ENCODE measurements at regions not wholly inside any gene's neighbourhood (a gene's known extent, or its start where the extent isn't known, plus 50 kb on each side); places are given as distances from the start of the nearest gene placed in this dataset.

DNA sequence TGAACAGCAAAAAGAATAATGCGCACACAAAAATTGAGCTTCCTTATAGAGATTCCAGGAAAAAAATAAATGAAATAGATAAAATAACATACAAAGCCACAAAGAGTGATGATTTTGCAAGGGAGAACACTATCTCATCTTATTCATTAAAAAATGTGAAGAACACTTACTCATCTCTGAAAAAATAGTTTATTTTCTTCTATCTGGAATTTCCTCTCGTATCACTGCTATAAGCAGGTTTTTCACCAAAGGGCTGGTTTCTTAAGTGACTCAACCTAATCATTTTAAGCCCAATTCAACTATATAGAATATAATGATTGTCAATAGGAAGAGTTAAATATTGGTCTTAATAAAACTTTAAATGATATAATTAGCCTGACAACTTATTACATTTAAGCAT lies 504.9 kb downstream of the NR2F1-AS1 start:
- Histone ChIP-seq H3K9ac (ENCODE audit: low read length) (no peak overlapping the region), H3K36me3 (ENCODE audit: control insufficient read depth in 1 of 2, insufficient read depth in 2 of 2, low read length in 2 of 2) (no peaks in the 10 kb centered on the region), H2BK5ac (ENCODE audit: low read depth, low read length, poor library complexity) (no peak overlapping the region), H2BK120ac (ENCODE audit: insufficient read depth, low read length, poor library complexity) (no peak overlapping the region), H4K8ac (ENCODE audit: low read depth, low read length) (no peak overlapping the region), H2AK5ac (ENCODE audit: low read length) (no peak overlapping the region), H3K79me1 (ENCODE audit: low read length) (no peaks in the 10 kb centered on the region), H3K27ac (ENCODE audit: low read depth, low read length) (no peak overlapping the region), H2BK12ac (ENCODE audit: low read length) (no peak overlapping the region), H3K14ac (ENCODE audit: low read length) (no peak overlapping the region), H3K23ac (ENCODE audit: low read length) (no peak overlapping the region), H3K4me2 (ENCODE audit: low read length) (no peak overlapping the region), H3K4ac (ENCODE audit: low read depth, low read length) (no peak overlapping the region), H4K12ac (ENCODE audit: low read depth, low read length) (no peak overlapping the region), H3K9me3 (ENCODE audit: insufficient read depth, low read depth, low read length) (no peaks in the 10 kb centered on the region), H4K91ac (ENCODE audit: low read depth, low read length) (no peak overlapping the region), H3K79me2 (ENCODE audit: control insufficient read depth, insufficient read depth, low read length, poor library complexity) (no peaks in the 10 kb centered on the region), H3K4me1 (ENCODE audit: control insufficient read depth in 1 of 2, insufficient read depth in 2 of 2, low read length in 2 of 2) (peaks cover 3 to 4% of the 10 kb centered on the region in 2 experiments), H3K27me3 (ENCODE audit: insufficient read depth, low read length) (no peaks in the 10 kb centered on the region), H3K4me3 (ENCODE audit: low read depth, low read length) (no peak overlapping the region), H2AFZ (ENCODE audit: insufficient read depth, low read length, poor library complexity) (no peak overlapping the region), H3K18ac (ENCODE audit: low read length) (no peak overlapping the region)
- no peak for DNase-seq
- no CpG with 5 or more reads among the region's 2 CpGs for WGBS (ENCODE audit: extremely low coverage, insufficient coverage, insufficient read length)

DNA sequence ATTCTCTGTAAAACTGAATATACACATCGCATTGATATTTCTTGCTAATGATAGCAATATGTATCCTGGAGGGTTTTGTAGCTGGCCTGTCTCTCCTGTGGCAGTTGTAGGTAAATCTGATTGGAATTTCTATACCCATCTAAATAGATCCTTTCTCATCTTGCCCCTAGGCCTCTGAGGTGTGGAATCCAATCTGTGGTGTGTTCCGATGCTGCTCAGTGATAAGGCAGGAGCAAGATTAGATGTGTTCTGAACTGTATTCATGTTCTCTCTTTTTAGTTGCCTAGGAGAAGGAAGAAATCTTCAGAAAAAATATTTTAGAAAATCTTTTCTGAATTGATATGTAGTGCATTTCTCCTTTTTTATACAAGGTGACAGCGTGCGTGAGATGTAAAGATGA lies 507.5 kb downstream of the NR2F1-AS1 start:
- Histone ChIP-seq H3K4ac (ENCODE audit: low read depth, low read length) (no peak overlapping the region), H2BK5ac (ENCODE audit: low read depth, low read length, poor library complexity) (no peak overlapping the region), H3K4me3 (ENCODE audit: low read depth, low read length) (no peak overlapping the region), H3K79me1 (ENCODE audit: low read length) (no peaks in the 10 kb centered on the region), H2AK5ac (ENCODE audit: low read length) (no peak overlapping the region), H3K4me2 (ENCODE audit: low read length) (no peak overlapping the region), H3K14ac (ENCODE audit: low read length) (no peak overlapping the region), H2AFZ (ENCODE audit: insufficient read depth, low read length, poor library complexity) (no peak overlapping the region), H3K79me2 (ENCODE audit: control insufficient read depth, insufficient read depth, low read length, poor library complexity) (no peaks in the 10 kb centered on the region), H2BK120ac (ENCODE audit: insufficient read depth, low read length, poor library complexity) (no peak overlapping the region), H4K8ac (ENCODE audit: low read depth, low read length) (no peak overlapping the region), H3K23ac (ENCODE audit: low read length) (no peak overlapping the region), H3K9me3 (ENCODE audit: insufficient read depth, low read depth, low read length) (no peaks in the 10 kb centered on the region), H3K9ac (ENCODE audit: low read length) (no peak overlapping the region), H3K18ac (ENCODE audit: low read length) (no peak overlapping the region), H4K12ac (ENCODE audit: low read depth, low read length) (no peak overlapping the region), H2BK12ac (ENCODE audit: low read length) (no peak overlapping the region), H4K91ac (ENCODE audit: low read depth, low read length) (no peak overlapping the region), H3K4me1 (ENCODE audit: control insufficient read depth in 1 of 2, insufficient read depth in 2 of 2, low read length in 2 of 2) (peaks cover 2% of the 10 kb centered on the region in 2 experiments), H3K27ac (ENCODE audit: low read depth, low read length) (no peak overlapping the region), H3K36me3 (ENCODE audit: control insufficient read depth in 1 of 2, insufficient read depth in 2 of 2, low read length in 2 of 2) (no peaks in the 10 kb centered on the region), H3K27me3 (ENCODE audit: insufficient read depth, low read length) (no peaks in the 10 kb centered on the region)
- peak in 1 of 2 donors; percentile 30 for DNase-seq
- WGBS (ENCODE audit: extremely low coverage, insufficient coverage, insufficient read length) = no CpG with 5 or more reads among the region's 4 CpGs

GRCh38 chr5:93072831-93073459 lies 508.1 kb downstream of the NR2F1-AS1 start:
- Histone ChIP-seq H3K4ac (ENCODE audit: low read depth, low read length) (no peak overlapping the region), H4K12ac (ENCODE audit: low read depth, low read length) (no peak overlapping the region), H3K4me1 (ENCODE audit: control insufficient read depth in 1 of 2, insufficient read depth in 2 of 2, low read length in 2 of 2) (no peaks in the 10 kb centered on the region), H3K18ac (ENCODE audit: low read length) (no peak overlapping the region), H2BK120ac (ENCODE audit: insufficient read depth, low read length, poor library complexity) (no peak overlapping the region), H3K23ac (ENCODE audit: low read length) (no peak overlapping the region), H3K27me3 (ENCODE audit: insufficient read depth, low read length) (no peaks in the 10 kb centered on the region), H3K14ac (ENCODE audit: low read length) (no peak overlapping the region), H3K36me3 (ENCODE audit: control insufficient read depth in 1 of 2, insufficient read depth in 2 of 2, low read length in 2 of 2) (no peaks in the 10 kb centered on the region), H4K8ac (ENCODE audit: low read depth, low read length) (no peak overlapping the region), H2AFZ (ENCODE audit: insufficient read depth, low read length, poor library complexity) (no peak overlapping the region), H3K4me2 (ENCODE audit: low read length) (no peak overlapping the region), H3K27ac (ENCODE audit: low read depth, low read length) (no peak overlapping the region), H3K4me3 (ENCODE audit: low read depth, low read length) (no peak overlapping the region), H3K79me1 (ENCODE audit: low read length) (no peaks in the 10 kb centered on the region), H2BK12ac (ENCODE audit: low read length) (no peak overlapping the region), H2BK5ac (ENCODE audit: low read depth, low read length, poor library complexity) (no peak overlapping the region), H3K79me2 (ENCODE audit: control insufficient read depth, insufficient read depth, low read length, poor library complexity) (no peaks in the 10 kb centered on the region), H3K9me3 (ENCODE audit: insufficient read depth, low read depth, low read length) (no peaks in the 10 kb centered on the region), H2AK5ac (ENCODE audit: low read length) (no peak overlapping the region), H3K9ac (ENCODE audit: low read length) (no peak overlapping the region), H4K91ac (ENCODE audit: low read depth, low read length) (no peak overlapping the region)
- no peak for DNase-seq
- 100% methylated on average over 1 of the region's 3 CpGs for WGBS (ENCODE audit: extremely low coverage, insufficient coverage, insufficient read length)

DNA sequence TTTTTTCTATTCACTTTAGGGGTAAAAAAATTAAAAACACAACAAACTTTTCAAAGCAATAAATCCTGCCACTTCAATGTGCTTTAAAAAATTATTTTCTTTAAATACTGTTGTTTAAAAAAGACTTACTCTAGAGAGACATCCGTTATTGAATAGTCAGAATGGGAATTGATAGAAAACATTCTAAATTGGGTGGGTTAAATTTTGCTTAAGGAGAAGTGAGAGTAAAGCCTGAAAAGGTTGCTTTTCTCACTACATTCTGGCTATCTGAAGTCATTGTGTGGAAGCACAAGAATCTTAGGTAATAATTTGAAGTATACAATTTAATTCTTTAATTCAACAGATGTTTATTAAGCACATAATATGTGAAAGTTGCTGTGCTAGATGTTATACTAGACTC lies 509.3 kb downstream of the NR2F1-AS1 start:
- Histone ChIP-seq H3K9me3 (ENCODE audit: insufficient read depth, low read depth, low read length) (no peaks in the 10 kb centered on the region), H3K27ac (ENCODE audit: low read depth, low read length) (no peak overlapping the region), H2BK120ac (ENCODE audit: insufficient read depth, low read length, poor library complexity) (no peak overlapping the region), H3K79me2 (ENCODE audit: control insufficient read depth, insufficient read depth, low read length, poor library complexity) (no peaks in the 10 kb centered on the region), H4K91ac (ENCODE audit: low read depth, low read length) (no peak overlapping the region), H3K18ac (ENCODE audit: low read length) (no peak overlapping the region), H3K79me1 (ENCODE audit: low read length) (no peaks in the 10 kb centered on the region), H3K27me3 (ENCODE audit: insufficient read depth, low read length) (no peaks in the 10 kb centered on the region), H4K12ac (ENCODE audit: low read depth, low read length) (no peak overlapping the region), H3K23ac (ENCODE audit: low read length) (no peak overlapping the region), H3K4ac (ENCODE audit: low read depth, low read length) (no peak overlapping the region), H2AK5ac (ENCODE audit: low read length) (no peak overlapping the region), H2BK5ac (ENCODE audit: low read depth, low read length, poor library complexity) (no peak overlapping the region), H2AFZ (ENCODE audit: insufficient read depth, low read length, poor library complexity) (no peak overlapping the region), H3K4me3 (ENCODE audit: low read depth, low read length) (no peak overlapping the region), H3K4me1 (ENCODE audit: control insufficient read depth in 1 of 2, insufficient read depth in 2 of 2, low read length in 2 of 2) (no peaks in the 10 kb centered on the region), H3K9ac (ENCODE audit: low read length) (no peak overlapping the region), H3K14ac (ENCODE audit: low read length) (no peak overlapping the region), H3K4me2 (ENCODE audit: low read length) (no peak overlapping the region), H2BK12ac (ENCODE audit: low read length) (no peak overlapping the region), H3K36me3 (ENCODE audit: control insufficient read depth in 1 of 2, insufficient read depth in 2 of 2, low read length in 2 of 2) (no peaks in the 10 kb centered on the region), H4K8ac (ENCODE audit: low read depth, low read length) (no peak overlapping the region)
- WGBS (ENCODE audit: extremely low coverage, insufficient coverage, insufficient read length) = no CpG with 5 or more reads among the region's 1 CpG
- no peak for DNase-seq
